NCI-H69 (cell line): ENCODE measurements at regions not wholly inside any gene's neighbourhood (a gene's known extent, or its start where the extent isn't known, plus 50 kb on each side); places are given as distances from the start of the nearest gene placed in this dataset.
"Not testable (repeated sequence)": the region's sequence is repeated elsewhere in the genome, so short reads cannot be mapped to it uniquely, and the experiment has no call there.

Source experiments
- DNase-seq: peaks from one replicate; lab custom pipeline; 2025; lab: John Stamatoyannopoulos, UW

GRCh38 chr16:88148078-88148477, 196.8 kb downstream of the BANP start:
- DNase-seq: not testable (repeated sequence)

- not testable (repeated sequence) for DNase-seq
Observed at GRCh38 chr16:88148682-88149081, 197.4 kb downstream of the BANP start.

- DNase-seq: not testable (repeated sequence)
Observed at GRCh38 chr16:88149158-88149603, 197.9 kb downstream of the BANP start.

- DNase-seq: not testable (repeated sequence)
Observed at GRCh38 chr16:88149663-88150062, 198.4 kb downstream of the BANP start.

- not testable (repeated sequence) for DNase-seq
Observed at GRCh38 chr16:88150456-88151128, 199.4 kb downstream of the BANP start.

GRCh38 chr16:88151129-88151499, 199.9 kb downstream of the BANP start:
- not testable (repeated sequence) for DNase-seq

GRCh38 chr16:88151859-88152843, 200.9 kb downstream of the BANP start:
- not testable (repeated sequence) for DNase-seq

- DNase-seq: not testable (repeated sequence)
Observed at GRCh38 chr16:88152879-88153278, 201.6 kb downstream of the BANP start.

- not testable (repeated sequence) for DNase-seq
Observed at GRCh38 chr16:88153516-88153915, 202.3 kb downstream of the BANP start.

GRCh38 chr16:88154886-88155285, 203.7 kb downstream of the BANP start:
- DNase-seq: not testable (repeated sequence)

GRCh38 chr16:88155681-88156080, 204.4 kb downstream of the BANP start:
- not testable (repeated sequence) for DNase-seq

GRCh38 chr16:88156640-88157283, 205.5 kb downstream of the BANP start:
- DNase-seq: not testable (repeated sequence)

- not testable (repeated sequence) for DNase-seq
Observed at GRCh38 chr16:88157686-88158085, 206.5 kb downstream of the BANP start.

GRCh38 chr16:88158256-88159045, 207.2 kb downstream of the BANP start:
- DNase-seq: not testable (repeated sequence)

GRCh38 chr16:88159046-88159896, 208.0 kb downstream of the BANP start:
- not testable (repeated sequence) for DNase-seq

- not testable (repeated sequence) for DNase-seq
Observed at GRCh38 chr16:88159897-88160335, 208.7 kb downstream of the BANP start.

GRCh38 chr16:88161191-88161590, 210.0 kb downstream of the BANP start:
- DNase-seq: not testable (repeated sequence)

- DNase-seq: not testable (repeated sequence)
Observed at GRCh38 chr16:88161623-88162275, 210.5 kb downstream of the BANP start.

- not testable (repeated sequence) for DNase-seq
Observed at GRCh38 chr16:88162778-88163177, 211.5 kb downstream of the BANP start.
